ENCODE measurements at regions not wholly inside any gene's neighbourhood (a gene's known extent, or its start where the extent isn't known, plus 50 kb on each side); places are given as distances from the start of the nearest gene placed in this dataset.

- no peak overlapping the region for H3K4me3 Mint-ChIP-seq
- H3K4me1 Mint-ChIP-seq (ENCODE audit: low read depth in 2 of 2): peaks cover 35 to 45% of the 10 kb centered on the region in 2 donors
- H3K36me3 Mint-ChIP-seq: peaks cover 14% of the 10 kb centered on the region
- no peak for ATAC-seq
- peaks cover 16 to 17% of the 10 kb centered on the region in 2 donors for H3K27me3 Mint-ChIP-seq
- peaks cover 4% of the 10 kb centered on the region for H3K9me3 Mint-ChIP-seq
- no peak overlapping the region for H3K27ac Mint-ChIP-seq
- DNase-seq (ENCODE audit: low spot score): no peak
Observed at GRCh38 chr2:217102956-217103355, 243.1 kb upstream of the TNP1 start.

- no peak overlapping the region for H3K4me3 Mint-ChIP-seq
- ATAC-seq (no peak), DNase-seq (ENCODE audit: low spot score) (no peak)
- peaks cover 31 to 37% of the 10 kb centered on the region in 2 donors for H3K4me1 Mint-ChIP-seq (ENCODE audit: low read depth in 2 of 2)
- peaks cover 4% of the 10 kb centered on the region for H3K9me3 Mint-ChIP-seq
- H3K27me3 Mint-ChIP-seq: peaks cover 17 to 18% of the 10 kb centered on the region in 2 donors
- peaks cover 14% of the 10 kb centered on the region for H3K36me3 Mint-ChIP-seq
- peak overlapping the region in 1 of 2 donors; percentile 9 for H3K27ac Mint-ChIP-seq
Observed at GRCh38 chr2:217101972-217102371, 242.1 kb upstream of the TNP1 start.

GRCh38 chr2:217099561-217099960, 239.7 kb upstream of the TNP1 start:
- H3K36me3 Mint-ChIP-seq: peaks cover 5% of the 10 kb centered on the region
- H3K27ac Mint-ChIP-seq: no peak overlapping the region
- H3K4me1 Mint-ChIP-seq (ENCODE audit: low read depth in 2 of 2): peaks cover 18 to 32% of the 10 kb centered on the region in 2 donors
- no peak overlapping the region for H3K4me3 Mint-ChIP-seq
- DNase-seq (ENCODE audit: low spot score) (no peak), ATAC-seq (peak in 1 of 2 donors; percentile 28)
- no peaks in the 10 kb centered on the region for H3K9me3 Mint-ChIP-seq
- H3K27me3 Mint-ChIP-seq: peaks cover 15 to 17% of the 10 kb centered on the region in 2 donors

- no peak overlapping the region for H3K4me3 Mint-ChIP-seq
- no peaks in the 10 kb centered on the region for H3K9me3 Mint-ChIP-seq
- no peaks in the 10 kb centered on the region for H3K36me3 Mint-ChIP-seq
- H3K4me1 Mint-ChIP-seq (ENCODE audit: low read depth in 2 of 2): peaks cover 18 to 33% of the 10 kb centered on the region in 2 donors
- no peak overlapping the region for H3K27ac Mint-ChIP-seq
- no peak for ATAC-seq
- DNase-seq (ENCODE audit: low spot score): no peak
- peaks cover 17 to 18% of the 10 kb centered on the region in 2 donors for H3K27me3 Mint-ChIP-seq
Observed at GRCh38 chr2:217098435-217098834, 238.6 kb upstream of the TNP1 start.

- Mint-ChIP-seq H3K9me3 (no peaks in the 10 kb centered on the region), H3K4me1 (ENCODE audit: low read depth in 2 of 2) (peaks cover 18 to 36% of the 10 kb centered on the region in 2 donors), H3K4me3 (no peak overlapping the region), H3K27me3 (peaks cover 17 to 18% of the 10 kb centered on the region in 2 donors), H3K27ac (no peak overlapping the region), H3K36me3 (no peaks in the 10 kb centered on the region)
- no peak for DNase-seq (ENCODE audit: low spot score)
- no peak for ATAC-seq
Observed at GRCh38 chr2:217097346-217097745, 237.5 kb upstream of the TNP1 start.

GRCh38 chr2:217096474-217097225, 236.8 kb upstream of the TNP1 start:
- ATAC-seq (no peak), DNase-seq (ENCODE audit: low spot score) (no peak)
- Mint-ChIP-seq H3K9me3 (no peaks in the 10 kb centered on the region), H3K36me3 (no peaks in the 10 kb centered on the region), H3K4me3 (no peak overlapping the region), H3K4me1 (ENCODE audit: low read depth in 2 of 2) (peaks cover 19 to 36% of the 10 kb centered on the region in 2 donors), H3K27me3 (peaks cover 12 to 13% of the 10 kb centered on the region in 2 donors), H3K27ac (peak overlapping the region; percentile 10 to 52)

GRCh38 chr2:217095511-217096205, 235.8 kb upstream of the TNP1 start:
- Mint-ChIP-seq H3K27me3 (peaks cover 15 to 17% of the 10 kb centered on the region in 2 donors), H3K4me3 (peak overlapping the region; percentile 42), H3K36me3 (peaks cover 6% of the 10 kb centered on the region), H3K9me3 (no peaks in the 10 kb centered on the region), H3K27ac (peak overlapping the region; percentile 39 to 52), H3K4me1 (ENCODE audit: low read depth in 2 of 2) (peaks cover 27 to 46% of the 10 kb centered on the region in 2 donors)
- peak in 1 of 2 donors; percentile 54 for ATAC-seq
- DNase-seq (ENCODE audit: low spot score): no peak

- ATAC-seq: no peak
- no peak for DNase-seq (ENCODE audit: low spot score)
- Mint-ChIP-seq H3K27ac (peak overlapping the region; percentile 83 to 86), H3K36me3 (peaks cover 6% of the 10 kb centered on the region), H3K9me3 (no peaks in the 10 kb centered on the region), H3K27me3 (peaks cover 5 to 9% of the 10 kb centered on the region in 2 donors), H3K4me1 (ENCODE audit: low read depth in 2 of 2) (peaks cover 44 to 65% of the 10 kb centered on the region in 2 donors), H3K4me3 (no peak overlapping the region)
Observed at GRCh38 chr2:217092710-217093379, 233.0 kb upstream of the TNP1 start.

GRCh38 chr2:217091531-217091930, 231.7 kb upstream of the TNP1 start:
- ATAC-seq (no peak), DNase-seq (ENCODE audit: low spot score) (no peak)
- H3K36me3 Mint-ChIP-seq: peaks cover 6% of the 10 kb centered on the region
- H3K27ac Mint-ChIP-seq: peak overlapping the region; percentile 83 to 86
- H3K9me3 Mint-ChIP-seq: no peaks in the 10 kb centered on the region
- H3K27me3 Mint-ChIP-seq: peaks cover 5 to 7% of the 10 kb centered on the region in 2 donors
- H3K4me1 Mint-ChIP-seq (ENCODE audit: low read depth in 2 of 2): peaks cover 54 to 79% of the 10 kb centered on the region in 2 donors
- H3K4me3 Mint-ChIP-seq: peak overlapping the region; percentile 55

- DNase-seq (ENCODE audit: low spot score) (no peak), ATAC-seq (no peak)
- Mint-ChIP-seq H3K27ac (peak overlapping the region; percentile 83 to 86), H3K4me1 (ENCODE audit: low read depth in 2 of 2) (peaks cover 60 to 80% of the 10 kb centered on the region in 2 donors), H3K27me3 (peaks cover 5 to 7% of the 10 kb centered on the region in 2 donors), H3K9me3 (no peaks in the 10 kb centered on the region), H3K36me3 (peaks cover 6% of the 10 kb centered on the region), H3K4me3 (peak overlapping the region; percentile 55)
Observed at GRCh38 chr2:217090884-217091283, 231.0 kb upstream of the TNP1 start.

- Mint-ChIP-seq H3K27ac (peak overlapping the region; percentile 83 to 86), H3K4me3 (peak overlapping the region; percentile 55), H3K27me3 (peaks cover 5 to 7% of the 10 kb centered on the region in 2 donors), H3K9me3 (no peaks in the 10 kb centered on the region), H3K4me1 (ENCODE audit: low read depth in 2 of 2) (peaks cover 60 to 80% of the 10 kb centered on the region in 2 donors), H3K36me3 (peaks cover 6% of the 10 kb centered on the region)
- ATAC-seq: peak; percentile 84 to 88
- DNase-seq (ENCODE audit: low spot score): peak; percentile 64
Observed at GRCh38 chr2:217090024-217090473, 230.2 kb upstream of the TNP1 start.

- H3K4me3 Mint-ChIP-seq: peak overlapping the region; percentile 75
- ATAC-seq: peak in 1 of 2 donors; percentile 45
Observed at GRCh38 chr2:217086718-217087117, 226.9 kb upstream of the TNP1 start.

GRCh38 chr2:217086038-217086522, 226.2 kb upstream of the TNP1 start:
- ATAC-seq (peak; percentile 75 to 78), DNase-seq (ENCODE audit: low spot score) (peak; percentile 70)
- H3K27ac Mint-ChIP-seq: peak overlapping the region; percentile 81 to 86
- H3K27me3 Mint-ChIP-seq: peaks cover 5 to 10% of the 10 kb centered on the region in 2 donors
- H3K36me3 Mint-ChIP-seq: peaks cover 6% of the 10 kb centered on the region
- peaks cover 45 to 66% of the 10 kb centered on the region in 2 donors for H3K4me1 Mint-ChIP-seq (ENCODE audit: low read depth in 2 of 2)
- peak overlapping the region; percentile 75 for H3K4me3 Mint-ChIP-seq
- H3K9me3 Mint-ChIP-seq: no peaks in the 10 kb centered on the region

More at GRCh38 chr2:217086718-217087117, 226.9 kb upstream of the TNP1 start:
- DNase-seq (ENCODE audit: low spot score): no peak
- Mint-ChIP-seq H3K27me3 (peaks cover 7 to 12% of the 10 kb centered on the region in 2 donors), H3K4me1 (ENCODE audit: low read depth in 2 of 2) (peaks cover 51 to 72% of the 10 kb centered on the region in 2 donors), H3K9me3 (no peaks in the 10 kb centered on the region), H3K36me3 (peaks cover 10% of the 10 kb centered on the region), H3K27ac (peak overlapping the region; percentile 81 to 86)
